ENCODE measurements at regions not wholly inside any gene's neighbourhood (a gene's known extent, or its start where the extent isn't known, plus 50 kb on each side); places are given as distances from the start of the nearest gene placed in this dataset.
"Not testable (repeated sequence)": the region's sequence is repeated elsewhere in the genome, so short reads cannot be mapped to it uniquely, and the experiment has no call there.

DNA sequence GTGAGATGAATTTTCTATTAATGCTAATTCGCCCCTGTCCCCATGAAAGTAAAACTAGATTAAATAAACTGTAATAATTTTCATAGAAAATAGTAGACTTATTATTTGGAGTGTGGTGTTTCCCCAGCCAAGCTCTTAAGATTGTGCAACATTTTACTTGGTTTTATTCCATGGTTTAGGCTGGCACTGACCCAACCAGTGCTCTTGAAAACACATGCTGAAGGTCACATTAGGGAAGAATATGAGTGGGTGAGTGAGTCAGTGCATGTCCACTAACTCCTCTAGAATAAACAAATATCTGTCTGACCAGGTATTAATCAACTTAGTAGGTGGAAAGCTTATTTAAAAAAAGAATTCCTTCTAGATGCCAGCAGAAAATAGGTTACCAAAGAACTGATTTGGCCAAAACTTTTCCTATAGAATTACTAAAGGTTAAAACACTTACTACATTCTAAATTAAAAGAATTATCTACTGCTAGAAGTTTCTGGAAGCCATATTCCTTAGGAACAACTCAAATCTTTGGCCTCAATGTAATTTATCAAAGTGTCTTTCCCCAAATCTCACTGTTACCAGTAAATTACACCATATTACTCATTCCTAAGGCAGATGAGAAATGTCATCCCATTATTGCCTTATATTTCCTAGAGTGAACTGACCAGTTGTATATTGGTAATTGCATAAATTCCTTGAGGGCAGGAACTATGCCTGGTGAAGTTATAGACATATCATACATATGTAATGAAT, 89.7 kb upstream of the RGS1 start:
- peak; percentile 89 for DNase-seq

- peak; percentile 63 for DNase-seq
Measured at GRCh38 chr1:192488058-192488457, 87.5 kb upstream of the RGS1 start.

DNA sequence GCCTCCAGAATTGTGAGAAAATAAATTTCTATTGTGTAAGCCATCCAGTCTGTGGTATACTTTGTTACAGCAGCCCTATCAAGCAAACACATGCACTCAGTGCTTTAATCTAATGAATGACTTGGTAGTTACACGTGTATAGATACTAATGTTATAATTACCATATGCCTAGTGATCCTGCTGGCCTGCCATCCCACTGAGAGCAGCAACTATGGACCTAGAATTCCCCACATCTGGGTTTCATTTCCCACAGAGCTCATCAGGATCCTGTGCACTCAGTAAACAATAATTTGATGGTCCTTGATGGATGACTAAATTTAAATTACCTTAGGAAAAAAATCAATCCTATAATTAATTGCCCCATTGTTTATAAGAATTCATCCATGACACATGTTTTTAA, 86.5 kb upstream of the RGS1 start:
- peak; percentile 41 for DNase-seq

DNA sequence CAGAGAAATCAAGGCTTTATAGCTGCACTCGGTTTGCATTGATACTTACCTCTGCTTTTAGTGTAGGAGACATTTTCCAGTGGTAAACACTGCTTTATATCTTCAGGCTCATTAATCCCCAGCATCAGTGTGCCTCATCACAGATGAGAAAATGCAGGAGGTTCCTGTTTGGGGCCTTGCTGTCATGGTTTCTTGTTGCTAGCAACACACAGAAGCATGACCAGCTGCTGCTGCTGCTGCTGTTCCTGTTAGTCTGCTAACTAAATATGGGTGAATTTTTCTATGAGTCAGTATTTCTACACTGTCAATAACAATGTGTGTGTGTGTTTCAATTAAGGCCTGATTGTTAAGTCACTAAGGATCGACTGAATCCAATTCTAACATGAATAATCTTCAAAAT, 85.8 kb upstream of the RGS1 start:
- DNase-seq = peak; percentile 98

GRCh38 chr1:192491804-192492554, 83.6 kb upstream of the RGS1 start:
- peak; percentile 28 for DNase-seq

- no peak for DNase-seq
Measured at GRCh38 chr1:192493584-192493983, 82.0 kb upstream of the RGS1 start.

GRCh38 chr1:192496369-192497056, 79.1 kb upstream of the RGS1 start:
- DNase-seq = peak; percentile 19

GRCh38 chr1:192497214-192497794, 78.3 kb upstream of the RGS1 start:
- DNase-seq = no peak

GRCh38 chr1:192498092-192498491, 77.5 kb upstream of the RGS1 start:
- not testable (repeated sequence) for DNase-seq

GRCh38 chr1:192499061-192499581, 76.5 kb upstream of the RGS1 start:
- DNase-seq = not testable (repeated sequence)

DNA sequence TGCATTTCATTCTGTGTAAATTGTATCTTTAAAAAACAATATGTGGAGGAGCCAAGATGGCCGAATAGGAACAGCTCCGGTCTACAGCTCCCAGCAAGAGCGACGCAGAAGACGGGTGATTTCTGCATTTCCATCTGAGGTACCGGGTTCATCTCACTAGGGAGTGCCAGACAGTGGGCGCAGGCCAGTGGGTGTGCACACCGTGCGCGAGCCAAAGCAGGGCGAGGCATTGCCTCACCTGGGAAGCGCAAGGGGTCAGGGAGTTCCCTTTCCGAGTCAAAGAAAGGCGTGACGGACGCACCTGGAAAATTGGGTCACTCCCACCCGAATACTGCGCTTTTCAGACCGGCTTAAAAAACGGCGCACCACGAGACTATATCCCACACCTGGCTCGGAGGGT, 75.0 kb upstream of the RGS1 start:
- DNase-seq = not testable (repeated sequence)

DNA sequence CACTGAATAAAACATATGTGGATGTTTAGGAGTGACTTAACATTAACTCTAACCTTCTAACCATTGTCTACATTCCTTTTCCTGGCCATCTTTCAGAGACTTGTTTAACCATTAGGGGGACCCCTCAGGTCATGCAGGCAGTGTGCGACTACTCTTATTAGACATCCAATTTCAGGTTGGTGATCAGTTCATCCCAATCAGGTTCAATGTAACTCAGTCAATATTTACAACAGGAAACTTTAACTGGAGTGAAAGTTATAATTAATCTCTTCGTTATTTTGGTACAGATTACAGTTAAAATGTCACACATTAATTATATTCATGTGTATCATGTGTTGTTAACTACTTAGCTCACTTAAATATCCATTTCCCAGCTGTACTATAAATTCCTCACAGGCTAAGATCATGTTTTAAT, 68.8 kb upstream of the RGS1 start:
- peak; percentile 20 for DNase-seq

GRCh38 chr1:192512426-192513162, 63.0 kb upstream of the RGS1 start:
- no peak for DNase-seq

DNA sequence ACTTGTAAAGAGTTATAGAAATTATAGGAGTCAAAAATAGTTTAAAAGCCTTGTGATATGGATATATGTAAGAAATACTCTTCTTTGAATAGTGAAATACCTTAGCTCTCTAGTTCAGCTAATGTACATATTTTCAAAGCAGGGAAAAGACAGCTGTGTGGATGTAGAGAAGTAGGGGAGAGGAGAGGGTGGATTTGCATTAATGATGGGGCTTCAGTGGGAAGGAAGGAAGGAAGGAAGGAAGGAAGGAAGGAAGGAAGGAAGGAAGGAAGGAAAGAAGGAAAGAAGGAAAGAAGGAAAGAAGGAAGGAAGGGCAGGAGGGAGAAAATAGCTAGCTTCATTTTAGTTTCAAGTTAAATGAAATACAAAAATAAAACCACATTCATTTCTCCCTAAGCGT, 62.4 kb upstream of the RGS1 start:
- DNase-seq = no peak

DNA sequence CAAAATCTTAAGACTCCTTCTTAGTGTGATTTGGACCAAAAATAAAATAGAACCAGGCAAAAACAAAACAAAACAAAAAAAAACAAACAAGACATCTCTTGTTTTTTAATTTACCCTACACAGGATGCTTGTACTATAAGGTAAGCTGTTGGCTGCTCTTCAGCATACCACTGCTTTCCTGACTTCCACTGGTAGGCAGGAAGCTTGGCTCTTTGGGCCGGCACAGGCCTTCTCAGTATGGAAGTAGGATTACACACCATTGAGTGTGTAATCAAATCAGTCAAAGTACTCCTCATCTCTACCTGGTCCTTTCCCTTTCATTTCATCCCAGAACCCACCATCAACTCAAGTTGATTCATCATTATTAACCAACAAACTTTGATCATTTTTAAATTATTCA, 61.9 kb upstream of the RGS1 start:
- no peak for DNase-seq

GRCh38 chr1:192516776-192517297, 58.7 kb upstream of the RGS1 start:
- DNase-seq = peak; percentile 80

DNA sequence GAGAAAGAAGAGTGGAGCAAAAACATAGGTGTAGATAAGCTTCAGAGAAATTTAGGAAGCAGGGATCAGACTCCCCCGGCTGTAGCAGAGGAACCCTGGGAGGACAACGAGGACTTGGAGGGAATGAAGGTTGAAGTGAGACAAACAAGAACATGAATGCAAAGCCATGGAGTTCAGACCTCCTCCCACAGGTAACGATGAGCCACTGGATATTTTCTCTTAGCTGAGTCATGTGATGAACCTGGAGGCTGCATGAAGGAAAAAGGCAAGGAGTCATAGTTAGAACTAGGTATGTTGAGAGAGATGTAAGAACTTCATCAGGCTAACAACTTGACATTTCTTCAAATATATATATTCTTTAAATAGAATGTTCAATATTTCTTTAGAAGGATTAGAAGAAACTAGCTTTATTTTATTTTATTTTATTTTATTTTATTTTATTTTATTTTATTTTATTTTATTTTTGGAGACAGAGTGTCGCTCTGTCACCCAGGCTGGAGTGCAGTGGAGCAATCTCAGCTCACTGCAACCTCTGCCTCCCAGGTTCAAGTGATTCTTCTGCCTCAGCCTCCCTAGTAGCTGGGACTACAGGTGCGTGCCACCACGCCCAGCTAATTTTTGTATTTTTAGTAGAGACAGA, 57.7 kb upstream of the RGS1 start:
- DNase-seq = peak; percentile 33

- no peak for DNase-seq
Measured at GRCh38 chr1:192518700-192519099, 56.9 kb upstream of the RGS1 start.

- no peak for DNase-seq
Measured at GRCh38 chr1:192521734-192522133, 53.8 kb upstream of the RGS1 start.

DNA sequence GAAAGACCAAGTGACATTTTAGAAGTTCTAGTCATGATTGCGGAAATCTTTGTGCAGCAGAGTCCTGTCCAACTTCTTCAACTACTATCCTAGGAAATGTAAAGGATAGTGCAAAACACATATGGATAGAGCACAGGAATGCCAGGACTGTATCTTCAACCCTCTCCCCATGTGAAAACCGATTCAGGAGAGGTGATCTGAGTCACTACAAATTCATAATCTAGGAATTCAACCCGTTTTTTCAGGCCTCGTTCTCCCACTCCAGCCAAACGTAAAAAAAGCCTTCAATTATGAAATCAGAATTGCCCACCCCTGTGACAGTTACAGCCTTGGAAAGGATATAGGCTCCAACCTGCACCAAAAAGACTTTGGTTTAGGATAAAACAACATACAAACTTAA, 52.9 kb upstream of the RGS1 start:
- no peak for DNase-seq

DNA sequence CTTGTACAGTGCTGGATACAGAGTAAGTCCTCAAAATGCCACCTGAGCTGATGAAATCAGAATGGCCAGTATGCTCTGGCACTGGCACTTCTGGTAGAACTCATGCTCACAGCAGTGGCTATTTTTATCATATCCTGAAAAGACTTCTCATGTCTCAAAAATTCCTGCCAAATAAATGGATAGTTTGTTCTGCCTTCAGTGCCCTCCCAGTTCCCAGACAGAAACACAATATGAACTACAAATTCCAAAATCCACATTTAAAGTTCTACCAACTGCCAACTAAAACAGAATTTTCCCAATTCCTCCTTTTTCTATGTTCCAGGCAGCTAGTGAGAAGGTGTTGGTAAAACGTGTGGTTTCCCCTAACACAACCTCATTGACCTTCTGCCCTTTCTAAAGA, 51.4 kb upstream of the RGS1 start:
- no peak for DNase-seq
